IPS DF 4.7 (cell line): ENCODE measurements at regions not wholly inside any gene's neighbourhood (a gene's known extent, or its start where the extent isn't known, plus 50 kb on each side); places are given as distances from the start of the nearest gene placed in this dataset.

ENCODE experiments used
- DNase-seq: peaks from one replicate; pipeline ENCODE4 v3.0.0-alpha.2; 2013; ENCODE audit warnings: low spot score; ENCODE audit errors: extremely low read depth

DNA sequence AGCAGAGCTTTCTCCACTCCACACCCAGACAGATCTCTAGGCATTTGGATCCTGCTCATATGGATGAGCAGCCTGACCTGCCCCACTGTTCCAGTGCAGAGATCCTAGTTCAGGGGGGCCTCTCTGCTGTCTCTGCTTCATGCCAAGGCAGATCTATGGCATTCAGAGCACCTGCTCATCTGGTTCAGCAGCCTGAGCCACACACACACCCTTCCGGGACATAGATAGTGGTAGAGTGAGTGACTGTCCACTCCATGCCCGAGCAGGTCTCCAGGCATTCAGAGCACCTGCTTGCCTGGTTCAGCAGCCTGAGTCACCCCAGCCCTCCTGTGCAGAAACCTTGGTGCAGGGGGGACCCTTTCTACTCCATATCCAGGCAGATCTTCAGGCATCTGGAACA, 54.3 kb upstream of the ZNF800 start:
- DNase-seq: no peak
